ENCODE measurements at regions not wholly inside any gene's neighbourhood (a gene's known extent, or its start where the extent isn't known, plus 50 kb on each side); places are given as distances from the start of the nearest gene placed in this dataset.

DNA sequence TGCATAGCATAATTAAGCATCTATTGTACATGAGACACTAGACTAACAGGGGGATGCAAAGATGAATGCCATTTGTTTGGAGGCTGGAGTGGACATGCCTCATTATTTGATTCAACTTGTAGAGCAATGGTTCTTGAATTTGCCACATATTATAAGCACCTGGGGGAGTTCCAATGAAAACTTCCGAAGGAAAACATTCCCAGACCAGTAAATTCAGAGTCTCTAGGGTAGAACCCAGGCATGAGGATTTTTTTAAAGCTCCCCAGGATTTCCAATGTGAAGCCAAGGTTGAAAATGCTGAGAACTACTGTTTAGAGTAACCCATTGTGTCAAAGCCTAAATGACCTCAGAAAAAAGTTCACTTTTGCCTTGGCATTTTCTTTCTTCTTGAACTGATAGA is 93.9 kb upstream of the ITGA1 start:
- no peak for DNase-seq
- no peaks in the 10 kb centered on the region for H3K36me3 Mint-ChIP-seq (ENCODE audit: unreplicated experiment)
- no peaks in the 10 kb centered on the region for H3K9me3 Mint-ChIP-seq (ENCODE audit: unreplicated experiment)
- TF ChIP-seq, protein P1, sequence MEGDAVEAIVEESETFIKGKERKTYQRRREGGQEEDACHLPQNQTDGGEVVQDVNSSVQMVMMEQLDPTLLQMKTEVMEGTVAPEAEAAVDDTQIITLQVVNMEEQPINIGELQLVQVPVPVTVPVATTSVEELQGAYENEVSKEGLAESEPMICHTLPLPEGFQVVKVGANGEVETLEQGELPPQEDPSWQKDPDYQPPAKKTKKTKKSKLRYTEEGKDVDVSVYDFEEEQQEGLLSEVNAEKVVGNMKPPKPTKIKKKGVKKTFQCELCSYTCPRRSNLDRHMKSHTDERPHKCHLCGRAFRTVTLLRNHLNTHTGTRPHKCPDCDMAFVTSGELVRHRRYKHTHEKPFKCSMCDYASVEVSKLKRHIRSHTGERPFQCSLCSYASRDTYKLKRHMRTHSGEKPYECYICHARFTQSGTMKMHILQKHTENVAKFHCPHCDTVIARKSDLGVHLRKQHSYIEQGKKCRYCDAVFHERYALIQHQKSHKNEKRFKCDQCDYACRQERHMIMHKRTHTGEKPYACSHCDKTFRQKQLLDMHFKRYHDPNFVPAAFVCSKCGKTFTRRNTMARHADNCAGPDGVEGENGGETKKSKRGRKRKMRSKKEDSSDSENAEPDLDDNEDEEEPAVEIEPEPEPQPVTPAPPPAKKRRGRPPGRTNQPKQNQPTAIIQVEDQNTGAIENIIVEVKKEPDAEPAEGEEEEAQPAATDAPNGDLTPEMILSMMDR (IDR thresholded peaks at IDR 0.05; ENCODE audit: partially characterized antibody, unreplicated experiment) = no peak
- H3K27me3 Mint-ChIP-seq (ENCODE audit: unreplicated experiment) = no peaks in the 10 kb centered on the region
- no peaks in the 10 kb centered on the region for H3K4me1 Mint-ChIP-seq (ENCODE audit: low read depth, unreplicated experiment)
- no peak overlapping the region for H3K4me3 Mint-ChIP-seq (ENCODE audit: unreplicated experiment)
- H3K27ac Mint-ChIP-seq (ENCODE audit: unreplicated experiment) = no peak overlapping the region

DNA sequence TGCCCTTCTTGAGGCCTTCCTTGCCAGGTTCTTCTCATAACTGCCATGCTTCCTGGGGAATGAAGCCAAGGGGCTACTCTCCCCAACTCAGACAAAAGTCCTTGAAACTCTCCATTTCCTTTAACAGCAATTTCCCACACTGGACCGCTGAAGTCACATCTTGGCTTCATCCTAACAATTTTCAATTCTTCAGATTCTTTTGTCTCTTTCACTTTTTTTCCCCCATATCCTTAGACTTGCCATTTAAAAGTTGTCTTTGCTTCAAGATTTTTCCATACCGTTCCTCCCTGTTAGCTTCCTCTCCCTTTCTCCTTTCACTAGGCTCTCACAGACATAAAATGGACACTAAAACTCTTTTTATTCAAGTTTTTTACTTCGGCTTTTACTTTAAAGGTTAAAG is 93.1 kb upstream of the ITGA1 start:
- no peaks in the 10 kb centered on the region for H3K27me3 Mint-ChIP-seq (ENCODE audit: unreplicated experiment)
- no peaks in the 10 kb centered on the region for H3K36me3 Mint-ChIP-seq (ENCODE audit: unreplicated experiment)
- TF ChIP-seq, protein P1 (IDR thresholded peaks at IDR 0.05; ENCODE audit: partially characterized antibody, unreplicated experiment) = no peak
- H3K4me1 Mint-ChIP-seq (ENCODE audit: low read depth, unreplicated experiment) = no peaks in the 10 kb centered on the region
- no peak overlapping the region for H3K27ac Mint-ChIP-seq (ENCODE audit: unreplicated experiment)
- no peak overlapping the region for H3K4me3 Mint-ChIP-seq (ENCODE audit: unreplicated experiment)
- no peaks in the 10 kb centered on the region for H3K9me3 Mint-ChIP-seq (ENCODE audit: unreplicated experiment)
- no peak for DNase-seq

DNA sequence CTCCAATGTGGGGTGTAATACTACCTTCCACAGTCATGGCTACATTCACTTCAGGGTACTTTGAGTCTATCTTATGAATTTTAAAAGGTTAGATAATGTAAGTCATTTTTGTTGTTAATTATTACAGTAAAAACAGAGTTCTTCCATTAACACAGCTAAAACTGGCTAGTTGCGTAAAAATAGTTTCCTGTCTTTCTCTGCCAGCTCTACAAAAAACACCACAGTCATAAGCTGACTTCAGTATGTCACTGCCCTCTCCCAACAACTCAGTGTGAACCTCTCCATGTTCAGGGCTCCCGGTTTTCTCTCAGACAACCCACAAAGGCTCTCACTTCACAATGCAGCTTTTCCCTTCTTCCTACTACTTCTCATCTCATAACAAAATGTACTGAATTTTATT is 84.8 kb upstream of the ITGA1 start:
- TF ChIP-seq, protein P1 (IDR thresholded peaks at IDR 0.05; ENCODE audit: partially characterized antibody, unreplicated experiment) = no peak
- Mint-ChIP-seq H3K27me3 (ENCODE audit: unreplicated experiment) (no peaks in the 10 kb centered on the region), H3K4me3 (ENCODE audit: unreplicated experiment) (no peak overlapping the region), H3K36me3 (ENCODE audit: unreplicated experiment) (no peaks in the 10 kb centered on the region), H3K4me1 (ENCODE audit: low read depth, unreplicated experiment) (no peaks in the 10 kb centered on the region), H3K9me3 (ENCODE audit: unreplicated experiment) (no peaks in the 10 kb centered on the region), H3K27ac (ENCODE audit: unreplicated experiment) (no peak overlapping the region)
- no peak for DNase-seq

DNA sequence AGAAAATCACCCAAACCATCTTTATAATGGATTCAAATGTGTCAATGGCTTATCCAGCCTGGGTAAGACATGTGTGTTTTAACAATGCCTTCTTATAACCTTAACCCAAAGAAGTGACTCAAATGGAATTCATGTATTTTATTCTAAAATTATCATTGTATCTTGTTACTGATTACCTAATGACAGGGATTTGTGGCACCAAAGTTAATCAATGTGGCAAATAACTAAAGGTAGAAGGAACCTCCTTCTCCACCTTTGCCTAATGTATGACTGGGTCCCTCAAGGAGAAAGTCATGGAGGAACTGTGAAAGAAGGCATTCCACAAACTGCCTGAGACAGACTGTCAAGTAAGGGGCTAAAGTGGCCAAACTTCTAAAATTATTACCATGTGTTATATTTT is 84.4 kb upstream of the ITGA1 start:
- H3K36me3 Mint-ChIP-seq (ENCODE audit: unreplicated experiment) = no peaks in the 10 kb centered on the region
- no peaks in the 10 kb centered on the region for H3K9me3 Mint-ChIP-seq (ENCODE audit: unreplicated experiment)
- no peaks in the 10 kb centered on the region for H3K27me3 Mint-ChIP-seq (ENCODE audit: unreplicated experiment)
- no peaks in the 10 kb centered on the region for H3K4me1 Mint-ChIP-seq (ENCODE audit: low read depth, unreplicated experiment)
- DNase-seq = no peak
- TF ChIP-seq, protein P1 (IDR thresholded peaks at IDR 0.05; ENCODE audit: partially characterized antibody, unreplicated experiment) = no peak
- no peak overlapping the region for H3K27ac Mint-ChIP-seq (ENCODE audit: unreplicated experiment)
- no peak overlapping the region for H3K4me3 Mint-ChIP-seq (ENCODE audit: unreplicated experiment)

DNA sequence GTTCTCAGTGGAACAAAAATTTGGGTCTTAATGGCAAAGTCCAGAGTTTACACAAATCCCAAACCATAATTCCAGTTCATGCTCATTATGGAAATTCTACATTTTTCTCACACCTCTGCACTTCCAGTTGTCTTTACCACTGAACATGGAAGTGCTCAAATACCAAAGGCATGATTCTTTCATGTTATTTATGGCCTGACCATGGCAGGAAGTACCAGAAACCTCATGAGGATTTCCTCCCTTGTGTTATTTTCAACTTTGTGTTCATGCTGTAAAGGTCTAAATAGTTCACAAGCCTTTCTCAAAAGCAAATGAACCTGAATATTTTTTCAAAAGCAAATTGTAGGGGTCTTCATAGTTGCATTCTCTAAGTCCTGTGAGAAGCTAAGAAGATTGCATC is 82.0 kb upstream of the ITGA1 start:
- H3K27ac Mint-ChIP-seq (ENCODE audit: unreplicated experiment) = no peak overlapping the region
- no peak overlapping the region for H3K4me3 Mint-ChIP-seq (ENCODE audit: unreplicated experiment)
- H3K4me1 Mint-ChIP-seq (ENCODE audit: low read depth, unreplicated experiment) = no peaks in the 10 kb centered on the region
- TF ChIP-seq, protein P1 (IDR thresholded peaks at IDR 0.05; ENCODE audit: partially characterized antibody, unreplicated experiment) = no peak
- DNase-seq = no peak
- H3K27me3 Mint-ChIP-seq (ENCODE audit: unreplicated experiment) = no peaks in the 10 kb centered on the region
- no peaks in the 10 kb centered on the region for H3K9me3 Mint-ChIP-seq (ENCODE audit: unreplicated experiment)
- no peaks in the 10 kb centered on the region for H3K36me3 Mint-ChIP-seq (ENCODE audit: unreplicated experiment)
